Right cardiac atrium (tissue), 5 donors: ENCODE measurements at regions not wholly inside any gene's neighbourhood (a gene's known extent, or its start where the extent isn't known, plus 50 kb on each side); places are given as distances from the start of the nearest gene placed in this dataset.

Experiments used
- ATAC-seq, 2 donors: fragments of 200-7000 bp; cut with Tn5 transposase; one replicate each; pipeline versions ENCODE4 v1.8.0 to v1.9.1; 2020; ENCODE audit warnings: moderate library complexity in 2 of 2, mild to moderate bottlenecking in 1 of 2
- DNase-seq, 3 donors: peaks; one replicate each; pipeline ENCODE4 v3.0.0-alpha.2; 2020
- H3K27ac ChIP-seq: one replicate; pipeline ENCODE4 v1.5.1; 2013; ENCODE audit warnings: mild to moderate bottlenecking, low read length, control low read depth, moderate library complexity
- H3K27me3 ChIP-seq: one replicate; pipeline ENCODE4 v1.6.1; 2013; ENCODE audit not compliant: control insufficient read depth, insufficient read depth
- H3K4me1 ChIP-seq: one replicate; pipeline ENCODE4 v1.6.1; 2013; ENCODE audit warnings: low read length; ENCODE audit not compliant: control insufficient read depth, insufficient read depth
- H3K4me3 ChIP-seq: one replicate; pipeline ENCODE4 v1.5.1; 2013; ENCODE audit warnings: low read length, control low read depth
- H3K9me3 ChIP-seq: one replicate; pipeline ENCODE4 v1.6.1; 2013; ENCODE audit warnings: low read length; ENCODE audit not compliant: control insufficient read depth
- WGBS: extraction: QIAGEN DNeasy Blood & Tissue Kit; methylation state at CpG from one replicate; pipeline ENCODE4 v1.1.7; 2013; 5-methylcytosine and 5-hydroxymethylcytosine counted together
- intact Hi-C, 4 donors: fragments of 100-400 bp; cut with DNase I; formaldehyde crosslinking; loops; one replicate each; pipeline versions ENCODE4 v1.11.0 to v1.14.0; 2022 to 2023
- donor health status: healthy with polysubstance abuse.
- donor health status: DM: no; HTN: yes; CAD: no.
- donor health status: DM: no; HTN: no; CAD: no.
- donor health status: DM: no; HTN: yes; CAD: no; lungs with severe emphysema.
- donor health status: DM: yes; HTN: yes; CAD: no.

DNA sequence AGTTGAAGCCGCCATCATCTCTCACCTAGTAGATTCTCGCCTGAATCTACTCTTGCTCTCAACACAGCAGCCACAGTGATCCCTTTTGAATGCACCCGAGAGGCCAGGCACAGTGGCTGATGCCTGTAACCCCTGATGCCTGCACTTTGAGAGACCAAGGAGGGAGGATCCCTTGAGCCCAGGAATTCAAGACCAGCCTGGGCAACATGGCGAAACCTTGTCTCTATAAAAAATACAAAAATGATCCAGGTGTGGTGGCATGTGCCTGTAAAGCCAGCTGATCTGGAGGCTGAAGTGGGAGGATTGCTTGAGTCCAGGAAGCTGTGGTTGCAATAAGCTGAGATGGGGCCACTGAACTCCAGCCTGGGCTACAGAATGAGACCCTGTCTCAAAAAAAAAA, 60.3 kb upstream of the EML4 start:
- 98% methylated on average over 4 of the region's 4 CpGs for WGBS
- Histone ChIP-seq H3K4me3 (no peak overlapping the region), H3K27ac (no peak overlapping the region), H3K27me3 (no peaks in the 10 kb centered on the region), H3K4me1 (peaks cover 2% of the 10 kb centered on the region), H3K9me3 (no peaks in the 10 kb centered on the region)
- intact Hi-C loops = no loop called here
- DNase-seq (no peak), ATAC-seq (no peak)

DNA sequence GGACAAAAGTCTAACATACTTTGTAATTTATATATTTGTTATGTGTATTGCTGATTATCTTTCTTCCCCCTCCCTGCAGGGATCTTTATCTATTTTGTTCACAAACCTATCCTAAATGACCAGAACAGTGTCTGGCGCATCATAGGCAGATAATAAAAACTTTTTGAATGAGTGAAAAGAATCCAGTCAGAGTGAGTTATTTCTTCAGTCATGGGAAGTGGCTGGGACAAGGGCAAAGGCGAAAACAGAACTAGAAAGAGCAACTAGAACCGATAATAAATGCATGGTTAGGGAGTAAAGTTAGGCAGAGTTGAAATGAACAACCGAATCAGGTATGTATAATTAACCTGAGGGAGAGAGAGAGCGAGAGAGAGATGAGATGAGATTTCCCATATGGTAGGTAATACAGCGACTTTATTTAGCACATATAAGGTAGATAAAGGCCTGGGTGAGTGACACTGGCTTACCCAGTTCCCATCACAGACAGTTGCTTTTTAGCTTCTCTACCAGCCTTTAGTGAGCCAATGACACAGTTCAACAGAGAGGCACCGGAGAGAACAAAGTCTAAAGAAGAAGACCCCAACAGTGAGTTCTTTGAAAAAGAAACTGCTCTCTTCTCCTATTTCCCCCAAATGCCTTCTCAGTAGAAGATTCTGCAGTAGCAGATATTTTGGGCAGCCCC, 59.1 kb upstream of the EML4 start:
- Histone ChIP-seq H3K4me1 (peaks cover 2% of the 10 kb centered on the region), H3K27me3 (no peaks in the 10 kb centered on the region), H3K27ac (no peak overlapping the region), H3K9me3 (no peaks in the 10 kb centered on the region), H3K4me3 (no peak overlapping the region)
- 93% methylated on average over 7 of the region's 7 CpGs for WGBS
- intact Hi-C loops = loop anchor here in 1 of 4 donors (10.0 kb wide), 1 partner anchor 65 kb away; no protein-coding TSS in a partner anchor
- no peak for ATAC-seq
- no peak for DNase-seq

- H3K4me3 ChIP-seq = no peak overlapping the region
- WGBS = 54% methylated on average over 12 of the region's 12 CpGs
- H3K9me3 ChIP-seq = no peaks in the 10 kb centered on the region
- peaks cover under 1% of the 10 kb centered on the region for H3K4me1 ChIP-seq
- peak in 2 of 3 donors; percentile 34 to 55 for DNase-seq
- no peak overlapping the region for H3K27ac ChIP-seq
- H3K27me3 ChIP-seq = no peaks in the 10 kb centered on the region
- intact Hi-C loops = loop anchor here in 1 of 4 donors (10.0 kb wide), 1 partner anchor 64 kb away; no protein-coding TSS in a partner anchor
- peak; percentile 28 to 65 for ATAC-seq
Observed at GRCh38 chr2:42110641-42111322, 58.4 kb upstream of the EML4 start.

DNA sequence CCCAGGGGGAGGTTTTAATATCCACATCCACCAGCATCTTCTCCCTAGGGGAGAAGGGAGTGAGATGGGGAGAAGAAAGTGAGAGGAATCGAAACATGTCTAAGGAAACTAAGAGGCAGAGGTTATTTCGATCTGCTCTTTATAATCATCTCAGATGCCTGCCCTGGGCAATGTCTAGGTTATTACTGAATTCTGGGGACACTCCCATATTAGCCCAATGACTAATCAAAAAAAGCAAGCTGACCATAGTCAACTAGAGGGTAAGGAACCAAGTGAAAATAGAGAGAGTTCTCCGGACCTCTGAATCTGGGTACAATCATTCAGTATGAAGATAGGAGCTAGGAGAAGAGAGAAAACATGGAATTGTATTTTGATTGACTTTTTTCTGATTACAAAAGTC, 56.7 kb upstream of the EML4 start:
- Histone ChIP-seq H3K27ac (no peak overlapping the region), H3K4me3 (no peak overlapping the region), H3K9me3 (no peaks in the 10 kb centered on the region), H3K4me1 (no peaks in the 10 kb centered on the region), H3K27me3 (no peaks in the 10 kb centered on the region)
- WGBS = 96% methylated on average over 3 of the region's 3 CpGs
- intact Hi-C loops = loop anchor here in 1 of 4 donors (10.0 kb wide), 1 partner anchor 62 kb away; no protein-coding TSS in a partner anchor
- DNase-seq (no peak), ATAC-seq (no peak)

GRCh38 chr2:42113452-42113851, 55.7 kb upstream of the EML4 start:
- DNase-seq = no peak
- ATAC-seq = no peak
- H3K9me3 ChIP-seq = no peaks in the 10 kb centered on the region
- 73% methylated on average over 6 of the region's 6 CpGs for WGBS
- H3K4me1 ChIP-seq = peaks cover 3% of the 10 kb centered on the region
- H3K27me3 ChIP-seq = no peaks in the 10 kb centered on the region
- intact Hi-C loops = loop anchor here in 1 of 4 donors (10.0 kb wide), 1 partner anchor 61 kb away; no protein-coding TSS in a partner anchor
- no peak overlapping the region for H3K4me3 ChIP-seq
- H3K27ac ChIP-seq = no peak overlapping the region

DNA sequence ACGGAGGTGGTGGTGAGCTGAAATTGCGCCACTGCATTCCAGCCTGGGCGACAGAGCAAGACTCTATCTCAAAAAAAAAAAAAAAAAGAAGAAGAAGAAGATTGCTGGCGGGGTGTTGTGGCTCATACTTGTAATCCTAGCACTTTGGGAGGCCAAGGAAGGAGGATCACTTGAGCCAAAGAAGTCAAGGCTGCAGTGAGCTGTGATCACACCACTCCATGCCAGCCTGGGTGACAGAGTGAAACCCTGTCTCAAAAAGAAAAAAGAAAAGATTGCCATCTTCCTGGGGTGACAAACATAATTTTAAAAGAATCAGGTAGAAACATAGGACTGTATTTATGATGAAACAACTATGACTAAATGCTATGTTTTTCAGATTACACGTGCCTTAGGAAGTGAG, 55.1 kb upstream of the EML4 start:
- 86% methylated on average over 5 of the region's 5 CpGs for WGBS
- intact Hi-C loops = loop anchor here in 1 of 4 donors (10.0 kb wide), 1 partner anchor 61 kb away; no protein-coding TSS in a partner anchor
- Histone ChIP-seq H3K4me1 (peaks cover 3% of the 10 kb centered on the region), H3K9me3 (no peaks in the 10 kb centered on the region), H3K27me3 (no peaks in the 10 kb centered on the region), H3K4me3 (no peak overlapping the region), H3K27ac (no peak overlapping the region)
- ATAC-seq = no peak
- DNase-seq = no peak

GRCh38 chr2:42115588-42115987, 53.6 kb upstream of the EML4 start:
- Histone ChIP-seq H3K9me3 (no peaks in the 10 kb centered on the region), H3K27me3 (no peaks in the 10 kb centered on the region), H3K27ac (no peak overlapping the region), H3K4me3 (no peak overlapping the region), H3K4me1 (peaks cover 3% of the 10 kb centered on the region)
- ATAC-seq (no peak), DNase-seq (no peak)
- 96% methylated on average over 4 of the region's 4 CpGs for WGBS
- intact Hi-C loops = loop anchor here in 1 of 4 donors (10.0 kb wide), 1 partner anchor 59 kb away; no protein-coding TSS in a partner anchor

DNA sequence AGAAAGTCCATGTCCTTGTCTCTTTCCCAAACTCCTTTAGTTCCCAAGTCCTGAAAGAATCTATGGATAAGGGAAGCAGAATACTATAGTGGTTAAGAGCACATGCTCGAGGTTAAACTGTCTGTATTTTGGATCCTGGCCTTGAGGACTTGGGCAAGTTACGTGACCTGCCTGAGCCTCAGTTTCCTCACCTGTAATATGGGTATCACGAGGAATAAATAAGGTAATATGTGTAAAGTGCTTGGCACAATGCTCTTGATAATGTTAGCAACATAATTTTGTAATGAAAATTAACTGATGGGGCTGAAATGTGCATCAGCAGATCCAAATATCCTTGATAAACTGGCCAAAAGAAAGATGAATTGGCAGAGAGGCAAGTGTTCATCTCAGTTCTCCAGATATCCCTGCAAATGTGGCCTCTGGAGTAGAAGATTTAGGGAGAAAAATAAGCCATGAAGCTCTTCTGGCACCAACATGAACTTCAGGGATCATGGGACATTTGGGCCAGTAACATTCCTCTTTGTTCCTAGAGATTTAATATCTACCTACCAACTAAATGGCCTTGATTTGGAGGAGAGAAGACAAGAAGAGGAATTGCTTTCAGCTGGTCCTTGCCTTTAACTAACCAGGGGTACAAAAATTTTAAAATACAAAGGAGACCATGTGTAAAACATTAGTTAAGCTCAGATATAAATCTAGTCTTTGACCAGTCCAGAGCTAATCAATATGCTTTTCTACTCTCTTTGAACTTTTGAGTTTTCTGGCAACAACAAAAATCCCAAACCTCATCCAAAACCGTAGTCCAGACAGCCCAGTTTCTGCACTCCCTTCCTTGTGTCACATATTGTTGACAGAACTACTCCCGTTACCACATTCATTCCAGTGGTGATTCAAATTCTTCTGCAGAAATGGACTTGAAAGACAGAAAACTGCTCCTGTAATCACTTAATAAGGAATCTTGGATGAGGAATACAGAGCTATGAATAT, 52.7 kb upstream of the EML4 start:
- Histone ChIP-seq H3K9me3 (no peaks in the 10 kb centered on the region), H3K27ac (no peak overlapping the region), H3K27me3 (no peaks in the 10 kb centered on the region), H3K4me3 (no peak overlapping the region), H3K4me1 (peaks cover 3% of the 10 kb centered on the region)
- intact Hi-C loops = loop anchor here in 1 of 4 donors (10.0 kb wide), 1 partner anchor 58 kb away; no protein-coding TSS in a partner anchor
- DNase-seq = no peak
- 75% methylated on average over 5 of the region's 5 CpGs for WGBS
- ATAC-seq = peak in 1 of 2 donors; percentile 38

GRCh38 chr2:42117182-42117579, 52.0 kb upstream of the EML4 start:
- Histone ChIP-seq H3K9me3 (no peaks in the 10 kb centered on the region), H3K4me3 (no peak overlapping the region), H3K27ac (no peak overlapping the region), H3K4me1 (peaks cover 3% of the 10 kb centered on the region), H3K27me3 (no peaks in the 10 kb centered on the region)
- ATAC-seq (no peak), DNase-seq (no peak)
- intact Hi-C loops = loop anchor here in 1 of 4 donors (10.0 kb wide), 1 partner anchor 58 kb away; no protein-coding TSS in a partner anchor
- 73% methylated on average over 3 of the region's 3 CpGs for WGBS

DNA sequence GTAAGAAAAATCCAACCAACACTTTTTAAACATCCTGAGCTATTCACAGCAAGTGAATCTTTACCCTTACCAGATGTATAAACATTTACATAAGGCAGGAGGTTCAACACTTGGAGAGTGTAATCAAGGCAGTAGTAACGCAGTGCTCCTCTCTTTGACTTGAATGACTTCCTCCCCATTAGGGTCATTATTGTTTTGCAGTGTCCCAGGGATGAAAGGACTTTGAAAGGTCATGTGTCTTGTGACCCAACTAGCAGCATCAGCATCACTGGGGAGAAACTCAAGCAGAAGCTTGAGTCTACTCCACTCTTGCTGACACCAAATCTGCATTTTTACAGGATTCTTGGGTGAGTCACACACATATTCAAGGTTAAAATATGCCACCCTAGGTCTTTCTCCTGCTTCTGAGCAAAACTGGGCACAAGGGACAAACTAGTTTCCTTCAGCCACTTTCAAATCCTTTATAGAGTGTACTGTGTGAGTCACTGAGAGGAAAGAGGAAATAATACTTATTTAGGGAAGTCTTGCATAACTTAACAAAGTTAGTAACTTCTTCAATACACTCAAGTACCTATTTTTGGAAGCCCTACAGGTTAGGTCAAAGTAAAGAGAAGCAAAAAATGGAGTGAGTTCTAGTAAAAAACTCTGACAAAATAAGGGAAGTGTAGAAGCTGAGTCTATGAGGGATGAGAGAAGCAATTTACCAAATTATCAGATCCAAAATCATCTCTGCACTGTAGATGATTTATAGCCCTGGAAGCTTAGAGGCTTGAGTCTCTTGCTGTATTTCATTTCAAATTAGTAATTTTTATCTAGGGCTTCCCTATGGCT, 51.0 kb upstream of the EML4 start:
- no peak overlapping the region for H3K27ac ChIP-seq
- DNase-seq = no peak
- peaks cover 3% of the 10 kb centered on the region for H3K4me1 ChIP-seq
- no peaks in the 10 kb centered on the region for H3K9me3 ChIP-seq
- intact Hi-C loops = loop anchor here in 1 of 4 donors (10.0 kb wide), 1 partner anchor 57 kb away; no protein-coding TSS in a partner anchor
- WGBS = 50% methylated on average over 1 of the region's 1 CpG
- peak; percentile 72 to 90 for ATAC-seq
- H3K27me3 ChIP-seq = no peaks in the 10 kb centered on the region
- no peak overlapping the region for H3K4me3 ChIP-seq
